Neuronal stem cell (in vitro differentiated cells): ENCODE measurements at regions not wholly inside any gene's neighbourhood (a gene's known extent, or its start where the extent isn't known, plus 50 kb on each side); places are given as distances from the start of the nearest gene placed in this dataset.

ENCODE experiments used
- DNase-seq: peaks from one replicate; pipeline ENCODE4 v3.0.0-alpha.2; 2013; ENCODE audit warnings: low spot score
- H2AFZ ChIP-seq: one replicate; pipeline ENCODE4 v1.6.1; 2013; ENCODE audit warnings: mild to moderate bottlenecking, low read length, inconsistent platforms
- H2AK5ac ChIP-seq: 2 replicates; pipeline ENCODE4 v1.6.1; 2013; ENCODE audit warnings: low read depth, mild to moderate bottlenecking, inconsistent platforms, low read length, moderate library complexity, mixed read lengths
- H2BK120ac ChIP-seq: 2 replicates; pipeline ENCODE4 v1.6.1; 2013; ENCODE audit warnings: low read depth, mild to moderate bottlenecking, inconsistent platforms, low read length, moderate library complexity, mixed read lengths
- H2BK12ac ChIP-seq: one replicate; pipeline ENCODE4 v1.6.1; 2013; ENCODE audit warnings: low read length, inconsistent platforms
- H2BK15ac ChIP-seq: 2 replicates; pipeline ENCODE4 v1.6.1; 2013; ENCODE audit warnings: mild to moderate bottlenecking, low read length, inconsistent platforms, mixed read lengths
- H2BK5ac ChIP-seq: one replicate; pipeline ENCODE4 v1.6.1; 2013; ENCODE audit warnings: inconsistent platforms, mild to moderate bottlenecking, low read length, moderate library complexity
- H3K14ac ChIP-seq: one replicate; pipeline ENCODE4 v1.6.1; 2013; ENCODE audit warnings: low read length, inconsistent platforms
- H3K18ac ChIP-seq: 2 replicates; pipeline ENCODE4 v1.6.1; 2013; ENCODE audit warnings: low read length, inconsistent platforms
- H3K23ac ChIP-seq: 2 replicates; pipeline ENCODE4 v1.6.1; 2013; ENCODE audit warnings: low read depth, mild to moderate bottlenecking, mixed read lengths, low read length, inconsistent platforms; ENCODE audit not compliant: poor library complexity
- H3K27ac ChIP-seq: replicated peaks from 3 replicates; pipeline ENCODE4 v1.5.1; 2013; ENCODE audit warnings: low read length, inconsistent platforms
- H3K27me3 ChIP-seq, 3 experiments: 2 replicates each; pipeline ENCODE4 v1.6.1; 2013; ENCODE audit warnings: low read length in 3 of 3, mild to moderate bottlenecking in 2 of 3, inconsistent platforms in 1 of 3, low read depth in 1 of 3, mixed read lengths in 1 of 3, moderate library complexity in 1 of 3; ENCODE audit not compliant: control insufficient read depth in 3 of 3, insufficient read depth in 3 of 3
- H3K36me3 ChIP-seq, 2 donors: replicated peaks in 1 of 2; 2 replicates each; pipeline ENCODE4 v1.6.1; 2013; ENCODE audit warnings: low read length in 2 of 2; ENCODE audit not compliant: control insufficient read depth in 2 of 2, insufficient read depth in 2 of 2
- H3K4ac ChIP-seq: 2 replicates; pipeline ENCODE4 v1.6.1; 2013; ENCODE audit warnings: inconsistent platforms, mild to moderate bottlenecking, low read length, moderate library complexity
- H3K4me1 ChIP-seq, 2 donors: 1 replicate in 1 of 2; 2 replicates in 1 of 2; pipeline ENCODE4 v1.6.1; 2013; ENCODE audit warnings: low read length in 2 of 2, low read depth in 1 of 2; ENCODE audit not compliant: control insufficient read depth in 2 of 2, insufficient read depth in 1 of 2
- H3K4me2 ChIP-seq: one replicate; pipeline ENCODE4 v1.6.1; 2013; ENCODE audit warnings: mild to moderate bottlenecking, low read length, inconsistent platforms; ENCODE audit not compliant: insufficient read depth, poor library complexity, severe bottlenecking
- H3K4me3 ChIP-seq, 2 donors: 2 replicates each; pipeline ENCODE4 v1.5.1; 2013; ENCODE audit warnings: low read length in 2 of 2, mild to moderate bottlenecking in 2 of 2, inconsistent platforms in 1 of 2, moderate library complexity in 1 of 2
- H3K79me1 ChIP-seq: one replicate; pipeline ENCODE4 v1.6.1; 2013; ENCODE audit warnings: low read depth, mild to moderate bottlenecking, inconsistent platforms, low read length, moderate library complexity
- H3K9ac ChIP-seq: one replicate; pipeline ENCODE4 v1.6.1; 2013; ENCODE audit warnings: mild to moderate bottlenecking, low read depth, low read length, inconsistent platforms; ENCODE audit not compliant: poor library complexity
- H3K9me3 ChIP-seq, 2 donors: replicated peaks in 1 of 2; 2 replicates each; pipeline versions ENCODE3 to v1.6.1; 2013; ENCODE audit warnings: low read length in 2 of 2, mild to moderate bottlenecking in 2 of 2, inconsistent platforms in 1 of 2, low read depth in 1 of 2, mixed read lengths in 1 of 2, moderate library complexity in 1 of 2; ENCODE audit not compliant: control insufficient read depth in 2 of 2, insufficient read depth in 1 of 2
- H4K8ac ChIP-seq: one replicate; pipeline ENCODE4 v1.6.1; 2013; ENCODE audit warnings: low read depth, mild to moderate bottlenecking, inconsistent platforms, low read length, moderate library complexity
- H4K91ac ChIP-seq: one replicate; pipeline ENCODE4 v1.6.1; 2013; ENCODE audit warnings: low read length, low read depth, mild to moderate bottlenecking, inconsistent platforms; ENCODE audit not compliant: poor library complexity
- WGBS, 2 donors: extraction: QIAGEN DNeasy Blood & Tissue Kit; methylation state at CpG; one replicate each; pipeline ENCODE4 v1.1.7; 2013; ENCODE audit warnings: missing lambda C conversion rate in 2 of 2, mixed read lengths in 1 of 2; ENCODE audit not compliant: insufficient read length in 2 of 2, insufficient replicate concordance in 1 of 2; ENCODE audit errors: extremely low coverage in 2 of 2; 5-methylcytosine and 5-hydroxymethylcytosine counted together

DNA sequence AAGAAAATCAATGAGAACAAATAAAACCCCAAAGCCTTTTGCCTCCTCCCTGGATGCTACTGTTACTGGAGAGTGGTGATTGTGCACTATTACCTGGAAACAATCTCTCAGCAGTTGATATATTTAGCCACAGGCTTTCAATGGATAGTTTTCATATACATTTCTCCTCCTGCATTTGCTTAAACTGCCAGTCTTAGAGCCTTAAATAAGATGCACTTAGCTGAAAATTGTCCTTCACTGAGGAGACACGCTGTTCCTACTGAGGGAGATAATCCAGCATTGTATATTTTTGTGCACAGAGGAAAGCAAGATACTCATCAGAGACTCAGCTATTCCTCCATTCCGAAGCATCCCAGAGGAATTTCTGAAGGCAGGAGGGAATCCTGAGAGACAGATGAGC is 520.2 kb upstream of the C16orf82 start:
- WGBS, 2 donors = no CpG with 5 or more reads among the region's 2 CpGs

DNA sequence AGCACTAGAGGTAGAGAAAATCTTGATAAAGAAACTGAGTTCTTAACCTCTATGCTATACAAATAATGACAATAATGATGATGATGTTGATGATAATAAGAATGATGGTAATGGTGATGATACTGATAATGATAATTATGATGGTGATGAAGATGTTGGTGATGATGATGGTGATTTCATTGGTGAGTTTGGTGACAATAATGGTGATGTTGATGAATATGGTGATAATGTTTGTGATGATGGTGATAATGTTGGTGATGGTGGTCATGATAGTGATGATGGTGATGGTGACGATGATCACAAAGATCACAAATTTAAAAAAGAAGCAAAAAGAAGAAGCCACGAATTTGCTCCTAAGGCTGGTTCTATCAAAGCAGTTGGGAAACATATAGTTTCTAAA is 519.0 kb upstream of the C16orf82 start:
- no peak overlapping the region for H2AFZ ChIP-seq
- no peak overlapping the region for H3K4me3 ChIP-seq
- no peaks in the 10 kb centered on the region for H3K36me3 ChIP-seq
- H3K79me1 ChIP-seq = no peaks in the 10 kb centered on the region
- no peak overlapping the region for H3K23ac ChIP-seq
- H3K27me3 ChIP-seq = no peaks in the 10 kb centered on the region
- no peak overlapping the region for H2BK120ac ChIP-seq
- peaks cover 0 to 2% of the 10 kb centered on the region in 2 donors for H3K9me3 ChIP-seq
- no peak overlapping the region for H3K14ac ChIP-seq
- H2BK5ac ChIP-seq = no peak overlapping the region
- H2BK15ac ChIP-seq = no peak overlapping the region
- no peak overlapping the region for H4K8ac ChIP-seq
- WGBS, 2 donors = no CpG with 5 or more reads among the region's 2 CpGs
- H3K18ac ChIP-seq = no peak overlapping the region
- no peak overlapping the region for H3K9ac ChIP-seq
- DNase-seq = no peak
- H3K4ac ChIP-seq = no peak overlapping the region
- no peak overlapping the region for H2AK5ac ChIP-seq
- no peak overlapping the region for H3K4me2 ChIP-seq
- no peak overlapping the region for H4K91ac ChIP-seq
- no peaks in the 10 kb centered on the region for H3K4me1 ChIP-seq
- H3K27ac ChIP-seq = no peak overlapping the region
- H2BK12ac ChIP-seq = no peak overlapping the region

More for the DNA sequence above, 520.2 kb upstream of the C16orf82 start:
- no peaks in the 10 kb centered on the region for H3K79me1 ChIP-seq
- H4K8ac ChIP-seq = no peak overlapping the region
- H3K4me2 ChIP-seq = no peak overlapping the region
- no peak overlapping the region for H3K18ac ChIP-seq
- no peaks in the 10 kb centered on the region for H3K4me1 ChIP-seq
- H3K4me3 ChIP-seq = no peak overlapping the region
- no peak overlapping the region for H3K27ac ChIP-seq
- H2BK15ac ChIP-seq = no peak overlapping the region
- H3K27me3 ChIP-seq = no peaks in the 10 kb centered on the region
- no peak overlapping the region for H3K9ac ChIP-seq
- no peak overlapping the region for H4K91ac ChIP-seq
- no peak overlapping the region for H3K23ac ChIP-seq
- no peak overlapping the region for H3K4ac ChIP-seq
- no peaks in the 10 kb centered on the region for H3K36me3 ChIP-seq
- H3K14ac ChIP-seq = no peak overlapping the region
- H3K9me3 ChIP-seq = peaks cover 0 to 7% of the 10 kb centered on the region in 2 donors
- H2BK12ac ChIP-seq = no peak overlapping the region
- no peak for DNase-seq
- no peak overlapping the region for H2AFZ ChIP-seq
- no peak overlapping the region for H2AK5ac ChIP-seq
- no peak overlapping the region for H2BK120ac ChIP-seq
- H2BK5ac ChIP-seq = no peak overlapping the region

- Histone ChIP-seq H2BK15ac (no peak overlapping the region), H3K36me3 (no peaks in the 10 kb centered on the region), H3K79me1 (no peaks in the 10 kb centered on the region), H4K91ac (no peak overlapping the region), H2BK12ac (no peak overlapping the region), H4K8ac (no peak overlapping the region), H3K4ac (no peak overlapping the region), H3K23ac (no peak overlapping the region), H2BK120ac (no peak overlapping the region), H3K14ac (no peak overlapping the region), H3K4me3 (no peak overlapping the region), H3K9me3 (no peaks in the 10 kb centered on the region), H3K18ac (no peak overlapping the region), H2AFZ (no peak overlapping the region), H3K27ac (no peak overlapping the region), H3K9ac (no peak overlapping the region), H3K4me1 (no peaks in the 10 kb centered on the region), H2AK5ac (no peak overlapping the region), H3K27me3 (no peaks in the 10 kb centered on the region), H3K4me2 (no peak overlapping the region), H2BK5ac (no peak overlapping the region)
- no CpG with 5 or more reads among the region's 3 CpGs for WGBS, 2 donors
- DNase-seq = no peak
These were observed 516.6 kb upstream of the C16orf82 start for GRCh38 chr16:26550111-26550610.

GRCh38 chr16:26554030-26554429 is 512.7 kb upstream of the C16orf82 start:
- H3K79me1 ChIP-seq = no peaks in the 10 kb centered on the region
- H3K4me3 ChIP-seq = no peak overlapping the region
- no peak overlapping the region for H2BK12ac ChIP-seq
- H3K14ac ChIP-seq = no peak overlapping the region
- no peak overlapping the region for H3K4me2 ChIP-seq
- no peaks in the 10 kb centered on the region for H3K36me3 ChIP-seq
- H3K23ac ChIP-seq = no peak overlapping the region
- no peak overlapping the region for H2AFZ ChIP-seq
- H3K9ac ChIP-seq = no peak overlapping the region
- no peak overlapping the region for H2BK120ac ChIP-seq
- no peaks in the 10 kb centered on the region for H3K4me1 ChIP-seq
- H2BK5ac ChIP-seq = no peak overlapping the region
- no peak overlapping the region for H3K18ac ChIP-seq
- no peak overlapping the region for H4K8ac ChIP-seq
- H2AK5ac ChIP-seq = no peak overlapping the region
- no peak for DNase-seq
- H4K91ac ChIP-seq = no peak overlapping the region
- WGBS, 2 donors = no CpG with 5 or more reads among the region's 3 CpGs
- H3K4ac ChIP-seq = no peak overlapping the region
- H3K27me3 ChIP-seq = no peaks in the 10 kb centered on the region
- H2BK15ac ChIP-seq = no peak overlapping the region
- no peaks in the 10 kb centered on the region for H3K9me3 ChIP-seq
- H3K27ac ChIP-seq = no peak overlapping the region
